Kidney (tissue), 13 donors: ENCODE measurements at regions not wholly inside any gene's neighbourhood (a gene's known extent, or its start where the extent isn't known, plus 50 kb on each side); places are given as distances from the start of the nearest gene placed in this dataset.
"Not testable (repeated sequence)": the region's sequence is repeated elsewhere in the genome, so short reads cannot be mapped to it uniquely, and the experiment has no call there.

Source experiments
- DNase-seq, 5 donors: peaks; one replicate each; pipeline ENCODE4 v3.0.0-alpha.2; 2013 to 2020
- FAIRE-seq: peaks from 2 replicates; lab custom pipeline; 2012; peaks lifted over from hg19 to GRCh38; lab: Jason Lieb, UNC
- H3K27ac ChIP-seq, 2 donors: one replicate each; pipeline ENCODE4 v1.7.0; 2013; ENCODE audit warnings: low read depth in 2 of 2, low read length in 2 of 2, inconsistent platforms in 1 of 2
- H3K27me3 ChIP-seq: one replicate; pipeline ENCODE4 v1.7.1; 2013; ENCODE audit warnings: low read length, inconsistent platforms; ENCODE audit not compliant: control insufficient read depth, insufficient read depth
- H3K36me3 ChIP-seq, 3 donors: one replicate each; pipeline versions ENCODE4 v1.7.0 to v1.7.1; 2013; ENCODE audit warnings: low read length in 3 of 3, control low read depth in 1 of 3, inconsistent platforms in 1 of 3; ENCODE audit not compliant: insufficient read depth in 3 of 3, control insufficient read depth in 2 of 3
- H3K4me1 ChIP-seq, 3 donors: one replicate each; pipeline versions ENCODE4 v1.7.0 to v1.7.1; 2013; ENCODE audit warnings: low read length in 3 of 3, inconsistent platforms in 1 of 3, low read depth in 1 of 3; ENCODE audit not compliant: control insufficient read depth in 2 of 3, insufficient read depth in 2 of 3
- H3K4me3 ChIP-seq, 3 donors: one replicate each; pipeline versions ENCODE4 v1.7.0 to v1.8.1; 2013; ENCODE audit warnings: low read length in 3 of 3, control low read depth in 1 of 3, inconsistent platforms in 1 of 3
- H3K9ac ChIP-seq, 3 donors: one replicate each; pipeline versions ENCODE4 v1.7.0 to v1.7.1; 2013; ENCODE audit warnings: low read length in 3 of 3, control low read depth in 1 of 3, inconsistent platforms in 1 of 3
- H3K9me3 ChIP-seq, 3 donors: one replicate each; pipeline versions ENCODE4 v1.7.0 to v1.7.1; 2013; ENCODE audit warnings: low read length in 3 of 3, control low read depth in 1 of 3, inconsistent platforms in 1 of 3; ENCODE audit not compliant: control insufficient read depth in 2 of 3, insufficient read depth in 1 of 3
- CTCF ChIP-seq: IDR thresholded peaks from 3 replicates; pipeline ENCODE4 v1.5.1; 2012; ENCODE audit warnings: mild to moderate bottlenecking, moderate library complexity, borderline replicate concordance; ENCODE audit not compliant: insufficient read depth; ENCODE audit errors: extremely low read depth
- intact Hi-C: fragments of 100-400 bp; cut with DNase I; formaldehyde crosslinking; loops from one replicate; pipeline ENCODE4 v1.11.1; 2022
- donor health status: control.
- donor health status: control.
- donor health status: control.
- donor health status: control.
- donor health status: control.
- donor health status: DM: yes; HTN: yes; CAD: no.
- donor health status: Normal renal cell carcinoma (clear cell type).

DNA sequence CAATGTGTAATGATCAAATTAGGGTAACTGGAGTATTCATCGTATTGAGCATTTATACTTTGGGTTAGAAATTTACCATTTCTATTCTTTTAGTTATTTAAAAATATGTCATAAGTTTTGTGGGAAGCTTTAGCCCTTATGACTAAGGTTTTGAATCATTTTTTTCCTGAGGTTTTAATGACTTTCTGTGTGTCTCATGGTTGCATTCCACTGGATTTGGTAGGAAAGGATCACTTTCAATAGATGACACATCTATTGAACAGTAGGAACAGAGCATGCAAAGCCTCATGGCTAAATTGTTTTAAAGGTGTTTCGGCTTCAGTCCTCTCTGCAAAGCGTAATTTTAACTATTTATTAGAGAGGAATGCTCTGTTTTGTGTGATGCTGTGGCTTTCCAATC lies 512.4 kb upstream of the CHD1 start:
- Histone ChIP-seq H3K4me1 (no peaks in the 10 kb centered on the region), H3K27ac (no peak overlapping the region), H3K9ac (no peak overlapping the region), H3K27me3 (no peaks in the 10 kb centered on the region), H3K9me3 (no peaks in the 10 kb centered on the region), H3K36me3 (no peaks in the 10 kb centered on the region), H3K4me3 (no peak overlapping the region)
- FAIRE-seq (no peak), DNase-seq (no peak)
- no peak for TF ChIP-seq CTCF
- intact Hi-C loops: no loop called here

DNA sequence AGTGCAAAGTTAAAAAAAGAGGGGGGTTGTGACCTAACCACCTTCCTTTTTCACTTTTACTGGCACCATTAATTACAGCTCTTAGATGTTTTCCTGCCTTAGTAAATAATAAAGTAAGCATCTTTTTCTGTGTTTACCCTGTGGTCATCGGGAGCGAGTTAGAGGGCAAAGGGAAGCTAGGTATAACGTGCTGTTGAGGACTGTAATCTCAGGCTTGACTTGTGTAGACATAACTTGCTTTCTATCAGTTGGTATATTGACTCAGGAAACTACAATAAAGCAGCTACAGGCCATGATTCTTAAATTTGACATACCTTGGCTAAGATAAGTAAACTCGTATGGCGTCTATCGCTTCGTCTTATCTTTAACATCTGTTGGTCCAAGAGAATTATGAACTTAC lies 509.8 kb upstream of the CHD1 start:
- DNase-seq (no peak), FAIRE-seq (no peak)
- Histone ChIP-seq H3K27ac (no peak overlapping the region), H3K9ac (no peak overlapping the region), H3K4me3 (no peak overlapping the region), H3K36me3 (no peaks in the 10 kb centered on the region), H3K9me3 (no peaks in the 10 kb centered on the region), H3K27me3 (no peaks in the 10 kb centered on the region), H3K4me1 (no peaks in the 10 kb centered on the region)
- no peak for TF ChIP-seq CTCF
- intact Hi-C loops: no loop called here

DNA sequence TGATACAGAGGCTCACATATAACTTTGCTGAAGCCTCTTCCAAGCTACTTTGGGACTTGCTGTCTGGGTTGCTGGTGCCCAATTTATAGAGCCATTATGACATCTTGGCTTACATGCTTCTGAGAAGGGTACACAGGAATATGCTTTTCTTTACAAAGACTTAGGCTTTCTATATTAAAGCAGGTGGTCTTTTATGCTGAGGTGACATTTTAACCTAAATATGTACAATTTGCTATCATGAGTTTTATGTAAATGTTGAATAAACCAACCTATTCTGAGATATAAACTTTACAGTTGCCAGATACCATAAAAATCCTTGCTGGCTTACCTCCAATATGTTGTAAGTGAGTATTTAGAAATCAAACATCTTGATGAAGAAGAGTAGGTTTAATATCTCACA lies 509.2 kb upstream of the CHD1 start:
- DNase-seq (no peak), FAIRE-seq (no peak)
- Histone ChIP-seq H3K27ac (no peak overlapping the region), H3K4me3 (no peak overlapping the region), H3K9ac (no peak overlapping the region), H3K9me3 (no peaks in the 10 kb centered on the region), H3K36me3 (no peaks in the 10 kb centered on the region), H3K27me3 (no peaks in the 10 kb centered on the region), H3K4me1 (no peaks in the 10 kb centered on the region)
- intact Hi-C loops: no loop called here
- TF ChIP-seq CTCF: no peak

DNA sequence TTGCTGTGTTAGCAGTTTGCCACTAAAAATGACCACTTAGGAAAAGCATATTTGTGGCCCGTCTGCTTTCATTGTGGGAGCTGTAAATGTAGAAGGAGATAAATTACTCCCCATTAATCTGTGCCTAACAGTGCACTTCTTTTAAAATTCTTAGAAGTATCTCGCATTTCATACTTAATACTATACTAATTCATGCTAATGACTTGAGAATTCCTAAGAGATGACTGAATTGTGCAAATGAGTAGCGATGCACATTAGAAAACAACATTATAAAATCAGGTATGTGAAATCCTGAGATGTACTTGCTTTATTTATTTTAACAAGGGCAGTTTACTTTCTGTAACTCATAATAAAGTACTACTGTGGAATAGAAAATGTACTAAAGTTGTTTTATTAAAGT lies 494.6 kb upstream of the CHD1 start:
- FAIRE-seq, H3K4me1 ChIP-seq, H3K36me3 ChIP-seq, H3K4me3 ChIP-seq, H3K9ac ChIP-seq, DNase-seq, intact Hi-C loops, H3K27ac ChIP-seq, H3K9me3 ChIP-seq, H3K27me3 ChIP-seq: not testable (repeated sequence)

- intact Hi-C loops, H3K36me3 ChIP-seq, H3K4me3 ChIP-seq, H3K27ac ChIP-seq, H3K9ac ChIP-seq, H3K4me1 ChIP-seq, H3K9me3 ChIP-seq, H3K27me3 ChIP-seq, FAIRE-seq: not testable (repeated sequence)
- DNase-seq: peak in 2 of 5 donors; percentile 55 to 66
These were observed 489.8 kb upstream of the CHD1 start for GRCh38 chr5:99418640-99419039.

GRCh38 chr5:99410386-99410785 lies 481.6 kb upstream of the CHD1 start:
- H3K9ac ChIP-seq, H3K27me3 ChIP-seq, FAIRE-seq, intact Hi-C loops, H3K4me1 ChIP-seq, DNase-seq, H3K36me3 ChIP-seq, H3K4me3 ChIP-seq, H3K27ac ChIP-seq, H3K9me3 ChIP-seq: not testable (repeated sequence)
